Thyroid gland (tissue), 4 donors: ENCODE measurements at regions not wholly inside any gene's neighbourhood (a gene's known extent, or its start where the extent isn't known, plus 50 kb on each side); places are given as distances from the start of the nearest gene placed in this dataset.

Experiments used
- POLR2A ChIP-seq, 2 donors: fragments of 450-650 bp; IDR thresholded peaks; one replicate each; pipeline ENCODE4 v1.6.1; 2017; ENCODE audit warnings: antibody characterized with exemption in 2 of 2, mild to moderate bottlenecking in 2 of 2, moderate library complexity in 1 of 2
- TF ChIP-seq, protein P1 (sequence below), 6 experiments: fragments of 200-600 bp in 3 of 6; fragments of 450-650 bp in 3 of 6; sonication (generic) in 3 of 6; IDR thresholded peaks; one replicate each; pipeline ENCODE4 v1.5.1; 2016 to 2019; ENCODE audit warnings: antibody characterized with exemption in 6 of 6, mild to moderate bottlenecking in 2 of 6, inconsistent platforms in 1 of 6, moderate library complexity in 1 of 6

GRCh38 chr9:81804306-81804705, 115.0 kb upstream of the TLE1 start:
- TF ChIP-seq, protein P1, sequence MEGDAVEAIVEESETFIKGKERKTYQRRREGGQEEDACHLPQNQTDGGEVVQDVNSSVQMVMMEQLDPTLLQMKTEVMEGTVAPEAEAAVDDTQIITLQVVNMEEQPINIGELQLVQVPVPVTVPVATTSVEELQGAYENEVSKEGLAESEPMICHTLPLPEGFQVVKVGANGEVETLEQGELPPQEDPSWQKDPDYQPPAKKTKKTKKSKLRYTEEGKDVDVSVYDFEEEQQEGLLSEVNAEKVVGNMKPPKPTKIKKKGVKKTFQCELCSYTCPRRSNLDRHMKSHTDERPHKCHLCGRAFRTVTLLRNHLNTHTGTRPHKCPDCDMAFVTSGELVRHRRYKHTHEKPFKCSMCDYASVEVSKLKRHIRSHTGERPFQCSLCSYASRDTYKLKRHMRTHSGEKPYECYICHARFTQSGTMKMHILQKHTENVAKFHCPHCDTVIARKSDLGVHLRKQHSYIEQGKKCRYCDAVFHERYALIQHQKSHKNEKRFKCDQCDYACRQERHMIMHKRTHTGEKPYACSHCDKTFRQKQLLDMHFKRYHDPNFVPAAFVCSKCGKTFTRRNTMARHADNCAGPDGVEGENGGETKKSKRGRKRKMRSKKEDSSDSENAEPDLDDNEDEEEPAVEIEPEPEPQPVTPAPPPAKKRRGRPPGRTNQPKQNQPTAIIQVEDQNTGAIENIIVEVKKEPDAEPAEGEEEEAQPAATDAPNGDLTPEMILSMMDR (IDR thresholded peaks at IDR 0.05), result no peak
- TF ChIP-seq POLR2A (IDR thresholded peaks at IDR 0.05), result no peak
